ENCODE measurements at regions not wholly inside any gene's neighbourhood (a gene's known extent, or its start where the extent isn't known, plus 50 kb on each side); places are given as distances from the start of the nearest gene placed in this dataset.
"Not testable (repeated sequence)": the region's sequence is repeated elsewhere in the genome, so short reads cannot be mapped to it uniquely, and the experiment has no call there.

DNA sequence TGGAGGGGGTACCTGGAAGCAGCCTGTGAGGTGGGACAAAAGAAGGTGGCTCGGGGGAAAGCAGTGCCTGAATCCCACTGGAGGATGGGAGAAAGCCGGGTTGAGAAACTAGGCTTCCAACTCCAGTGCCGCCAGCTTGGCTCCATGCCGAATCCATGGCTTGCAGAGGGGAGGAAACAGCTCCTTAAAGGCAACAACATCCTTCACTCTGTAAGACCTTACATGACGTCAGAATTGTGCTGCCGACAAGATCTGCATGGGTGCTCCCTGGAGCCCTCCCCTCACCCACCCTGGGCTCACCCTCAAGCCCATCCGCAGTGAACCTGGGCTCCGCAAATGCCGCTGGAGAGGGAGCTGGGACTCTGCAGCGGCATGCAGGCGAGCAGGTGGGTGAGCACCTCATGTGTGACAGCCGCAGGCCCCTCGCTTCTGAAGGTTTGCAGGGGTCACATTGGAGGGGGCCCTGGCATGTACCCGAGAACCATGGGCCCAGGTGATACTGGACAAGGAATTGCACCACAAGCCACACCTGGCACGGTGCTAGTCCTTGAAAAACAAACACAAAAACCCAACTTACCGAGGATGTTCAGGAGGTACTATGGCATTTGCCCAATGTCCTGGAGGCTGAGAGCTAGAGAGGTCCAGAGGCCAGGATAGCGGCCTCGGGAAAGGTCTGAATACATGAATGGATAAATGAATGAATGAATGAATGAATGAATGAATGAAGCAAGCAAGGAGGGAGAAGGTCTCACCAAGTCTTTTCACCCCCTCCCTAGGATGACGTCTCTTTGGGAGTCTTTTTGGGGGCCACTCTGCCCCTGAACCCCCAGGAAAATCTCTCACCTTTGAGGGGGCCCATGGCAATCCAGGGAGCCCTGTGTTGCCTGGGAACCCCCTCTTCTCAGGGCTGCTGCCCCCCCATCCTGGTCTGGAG is 238.6 kb upstream of the SHH start:
- DNase-seq: no peak

DNA sequence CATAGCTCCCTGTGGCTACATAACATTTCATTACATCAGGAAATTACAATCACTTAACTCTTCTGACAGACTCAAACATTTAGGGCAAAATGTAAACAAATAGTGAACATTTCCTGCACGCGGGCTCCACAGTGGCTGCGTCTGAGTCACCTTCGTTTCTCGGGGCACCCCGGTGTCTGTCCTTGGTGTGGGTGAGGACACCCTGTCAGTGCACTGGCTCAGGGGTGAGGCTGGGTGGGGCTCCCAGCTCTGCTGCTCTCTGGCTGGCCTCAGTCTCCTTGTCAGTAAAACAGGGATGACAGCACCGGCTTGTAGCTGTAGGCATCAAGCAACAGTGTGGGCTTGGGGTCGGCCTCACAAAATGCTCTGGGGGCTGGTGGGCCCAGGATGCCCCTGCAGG is 237.1 kb upstream of the SHH start:
- DNase-seq: no peak

GRCh38 chr7:156046031-156046560 is 233.8 kb upstream of the SHH start:
- no peak for DNase-seq

- no peak for DNase-seq
Measured at GRCh38 chr7:156043416-156044178, 231.3 kb upstream of the SHH start.

DNA sequence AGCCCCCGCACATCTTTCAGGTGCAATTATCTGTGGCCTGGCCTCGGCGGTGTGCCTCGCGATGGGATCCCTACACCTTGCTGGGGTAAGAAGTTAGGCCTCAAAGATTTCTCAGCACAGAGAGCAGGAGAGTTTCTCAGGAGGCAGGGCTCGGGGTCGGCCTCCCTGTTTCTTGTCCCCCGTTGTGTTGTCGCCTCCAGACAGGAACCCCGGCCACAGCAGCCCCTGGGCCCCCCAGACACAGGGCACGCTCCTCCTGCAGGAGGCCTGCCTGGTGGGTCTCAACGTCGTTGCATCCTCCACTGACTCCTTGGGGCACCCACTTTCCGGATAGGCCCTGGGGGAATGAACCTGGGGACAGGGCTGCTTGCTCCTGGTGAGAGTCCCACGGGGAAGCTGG is 229.1 kb upstream of the SHH start:
- DNase-seq: no peak

- no peak for DNase-seq
Measured at GRCh38 chr7:156039971-156040677, 227.9 kb upstream of the SHH start.

DNA sequence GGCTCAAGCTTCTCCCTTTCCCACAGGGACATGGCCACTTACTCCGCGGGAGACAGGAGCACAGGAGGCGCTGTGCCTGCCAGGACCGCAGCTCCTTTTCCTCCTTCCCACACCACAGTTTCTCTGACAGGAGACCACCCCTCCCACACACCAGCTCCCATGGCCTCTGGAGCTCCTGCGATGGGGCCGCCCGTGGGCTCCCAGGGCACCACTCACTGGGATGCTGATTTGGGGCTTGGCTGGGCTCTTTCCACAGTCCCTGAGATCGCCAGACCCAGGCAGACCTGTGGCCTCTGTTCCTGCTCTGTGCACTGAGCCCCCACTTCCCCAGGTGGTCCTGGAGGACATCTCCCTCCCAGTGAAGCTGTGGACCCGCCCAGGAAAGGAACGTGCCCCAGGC is 226.9 kb upstream of the SHH start:
- DNase-seq: no peak

GRCh38 chr7:156038345-156038744 is 226.1 kb upstream of the SHH start:
- DNase-seq: no peak

DNA sequence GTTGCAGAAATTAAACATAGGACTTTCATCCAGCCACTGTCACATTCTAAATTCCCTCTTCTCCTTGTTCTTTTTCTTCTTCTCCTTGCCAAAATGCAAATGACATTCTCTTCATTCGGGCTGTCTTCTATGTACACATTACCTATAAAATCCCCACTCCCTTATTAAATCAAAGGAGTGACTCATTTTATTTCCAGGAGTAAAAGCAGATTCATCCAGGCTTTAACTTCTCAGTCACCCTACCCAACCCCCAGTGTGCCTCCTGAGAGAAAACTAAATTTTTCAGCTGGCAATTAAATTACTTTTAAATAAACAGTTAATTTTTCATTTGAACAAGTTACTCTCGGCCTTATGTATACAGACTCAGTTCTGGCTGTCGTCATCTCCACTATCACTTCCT is 223.9 kb upstream of the SHH start:
- DNase-seq: no peak

GRCh38 chr7:156035387-156035786 is 223.1 kb upstream of the SHH start:
- not testable (repeated sequence) for DNase-seq

- no peak for DNase-seq
Measured at GRCh38 chr7:156034397-156034796, 222.1 kb upstream of the SHH start.

DNA sequence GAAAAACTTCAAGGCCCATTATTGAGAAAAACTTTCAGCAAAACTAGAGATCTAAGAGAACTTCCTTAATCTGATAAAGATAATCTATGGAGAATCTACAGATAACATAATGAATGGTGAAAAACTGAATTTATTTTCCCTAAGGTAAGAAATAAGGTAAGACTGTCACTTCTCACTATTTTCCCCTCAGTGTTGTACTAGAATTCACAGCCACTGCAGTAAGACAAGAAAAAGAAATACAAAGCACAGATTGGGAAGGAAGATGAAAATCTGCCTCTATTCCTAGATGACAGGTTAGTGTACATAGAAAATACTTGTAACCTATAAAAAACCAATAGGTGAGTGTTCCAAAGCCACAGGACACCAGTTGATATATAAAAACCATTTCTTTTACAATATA is 220.7 kb upstream of the SHH start:
- no peak for DNase-seq

GRCh38 chr7:156031679-156032478 is 219.6 kb upstream of the SHH start:
- DNase-seq: no peak

- DNase-seq: no peak
Measured at GRCh38 chr7:156029460-156030007, 217.3 kb upstream of the SHH start.

- no peak for DNase-seq
Measured at GRCh38 chr7:156028521-156028920, 216.3 kb upstream of the SHH start.

DNA sequence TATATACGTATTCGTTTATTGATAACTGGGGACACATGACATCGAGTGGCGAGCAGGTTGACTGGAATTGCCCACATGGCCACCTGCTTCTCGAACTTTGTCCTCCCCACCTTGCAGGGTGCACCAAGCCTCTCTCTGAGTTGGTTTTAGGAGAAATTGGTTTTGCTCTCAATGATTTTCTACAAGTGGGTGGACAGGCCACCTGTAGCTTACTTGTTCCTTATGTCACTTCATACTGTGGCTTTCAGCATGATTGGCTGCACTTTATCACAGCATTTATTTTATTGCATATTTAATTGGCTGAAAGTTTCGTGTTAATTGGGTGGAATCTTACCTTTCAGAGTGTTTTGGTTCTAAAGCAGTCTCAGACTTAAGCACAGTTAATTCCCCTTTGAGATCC is 215.6 kb upstream of the SHH start:
- no peak for DNase-seq

DNA sequence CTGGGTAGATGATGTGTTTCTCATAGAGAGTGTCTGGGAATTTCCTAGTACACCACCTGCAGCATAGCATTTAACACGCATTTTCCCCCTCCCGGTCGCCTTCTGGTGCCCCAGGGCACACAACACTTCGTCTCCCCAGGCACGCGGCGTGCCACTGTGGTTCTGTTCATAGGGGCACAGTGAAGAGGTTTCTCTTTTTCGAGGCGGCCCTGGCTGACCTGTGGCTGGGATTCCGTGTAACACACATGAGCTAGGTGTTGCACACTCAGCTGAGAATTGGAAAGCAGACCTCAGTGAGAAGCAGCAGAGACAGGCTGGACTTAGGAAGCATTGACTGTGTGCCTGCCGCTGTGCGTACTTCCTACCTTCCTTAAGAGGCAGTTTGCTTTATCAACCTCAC is 214.3 kb upstream of the SHH start:
- DNase-seq: no peak

DNA sequence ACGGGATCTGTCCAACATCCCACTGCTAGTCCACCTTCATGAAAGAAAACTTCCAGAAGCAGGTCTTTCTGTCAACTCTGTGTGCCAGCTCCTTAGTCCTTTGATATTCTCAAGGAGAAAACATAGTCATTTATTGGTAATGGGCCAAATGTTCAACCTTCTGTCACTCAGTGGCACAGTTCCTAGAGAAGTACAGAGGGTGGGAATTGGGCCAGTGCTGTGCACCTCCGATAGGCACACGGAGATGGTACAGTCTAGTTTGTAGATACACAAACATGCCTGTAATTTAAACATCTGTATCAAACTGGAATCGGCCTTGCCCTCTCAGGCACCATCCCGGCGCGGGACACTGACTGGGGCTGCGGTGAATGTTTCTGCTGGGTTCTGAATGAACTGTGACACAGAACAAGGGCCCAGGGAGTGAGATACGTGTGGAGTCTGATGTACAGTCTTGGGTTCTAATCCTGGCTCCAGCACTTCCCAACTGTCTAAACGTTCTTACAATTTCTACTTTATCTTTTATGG is 213.9 kb upstream of the SHH start:
- DNase-seq: no peak

DNA sequence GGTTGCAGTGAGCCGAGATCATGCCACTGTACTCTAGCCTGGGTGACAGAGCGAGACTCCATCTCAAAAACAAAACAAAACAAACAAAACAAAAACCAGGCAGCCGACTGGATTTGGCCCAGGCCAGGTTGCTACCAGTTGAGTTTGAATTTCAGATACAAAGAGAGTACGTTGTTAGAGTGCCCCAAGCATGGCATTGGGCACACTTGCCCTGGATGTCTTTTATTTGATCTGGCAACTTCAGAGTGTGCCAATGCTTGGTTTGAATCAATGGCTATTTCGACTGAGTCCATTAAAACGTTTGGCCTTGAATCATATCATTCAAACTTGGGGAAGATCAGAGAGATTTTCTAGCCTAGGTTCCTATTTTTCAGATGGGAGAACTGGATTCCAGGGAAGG is 213.4 kb upstream of the SHH start:
- no peak for DNase-seq

- DNase-seq: no peak
Measured at GRCh38 chr7:156024201-156024600, 211.9 kb upstream of the SHH start.
